ENCODE measurements at regions not wholly inside any gene's neighbourhood (a gene's known extent, or its start where the extent isn't known, plus 50 kb on each side); places are given as distances from the start of the nearest gene placed in this dataset.
"Not testable (repeated sequence)": the region's sequence is repeated elsewhere in the genome, so short reads cannot be mapped to it uniquely, and the experiment has no call there.

DNA sequence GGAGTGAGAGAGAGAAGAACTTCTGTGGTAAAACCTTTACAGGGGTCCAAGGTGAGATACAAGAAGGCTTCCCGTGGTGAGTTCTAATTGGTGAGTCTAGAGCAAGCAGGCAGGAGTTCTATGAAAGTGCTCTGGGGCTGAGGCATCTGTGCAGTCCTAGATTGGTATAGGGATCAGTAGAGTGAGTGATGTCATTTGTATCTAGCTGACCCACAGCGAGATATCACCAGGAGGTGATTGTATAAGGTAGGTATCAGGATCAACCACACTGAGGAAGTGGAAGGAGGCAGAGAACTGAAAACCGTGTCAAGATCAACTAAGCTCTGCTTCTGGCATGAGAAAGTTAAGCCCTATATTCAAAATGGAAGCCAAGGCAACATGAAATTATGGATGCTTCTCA, 1648.9 kb upstream of the TMEFF2 start:
- Histone ChIP-seq H3K4me3 (no peak overlapping the region), H3K27me3 (no peaks in the 10 kb centered on the region), H3K4me1 (no peaks in the 10 kb centered on the region), H3K9me3 (no peaks in the 10 kb centered on the region), H3K36me3 (no peaks in the 10 kb centered on the region), H3K27ac (no peak overlapping the region)
- no peak for DNase-seq
- intact Hi-C loops (cut with DNase I; ENCODE audit: low total_unique reads), result no loop called here
- no peak for TF ChIP-seq POLR2AphosphoS5 (IDR thresholded peaks at IDR 0.05)
- no peak for TF ChIP-seq EP300 (IDR thresholded peaks at IDR 0.05)
- no peak for TF ChIP-seq POLR2A (IDR thresholded peaks at IDR 0.05)
- TF ChIP-seq, protein P1, sequence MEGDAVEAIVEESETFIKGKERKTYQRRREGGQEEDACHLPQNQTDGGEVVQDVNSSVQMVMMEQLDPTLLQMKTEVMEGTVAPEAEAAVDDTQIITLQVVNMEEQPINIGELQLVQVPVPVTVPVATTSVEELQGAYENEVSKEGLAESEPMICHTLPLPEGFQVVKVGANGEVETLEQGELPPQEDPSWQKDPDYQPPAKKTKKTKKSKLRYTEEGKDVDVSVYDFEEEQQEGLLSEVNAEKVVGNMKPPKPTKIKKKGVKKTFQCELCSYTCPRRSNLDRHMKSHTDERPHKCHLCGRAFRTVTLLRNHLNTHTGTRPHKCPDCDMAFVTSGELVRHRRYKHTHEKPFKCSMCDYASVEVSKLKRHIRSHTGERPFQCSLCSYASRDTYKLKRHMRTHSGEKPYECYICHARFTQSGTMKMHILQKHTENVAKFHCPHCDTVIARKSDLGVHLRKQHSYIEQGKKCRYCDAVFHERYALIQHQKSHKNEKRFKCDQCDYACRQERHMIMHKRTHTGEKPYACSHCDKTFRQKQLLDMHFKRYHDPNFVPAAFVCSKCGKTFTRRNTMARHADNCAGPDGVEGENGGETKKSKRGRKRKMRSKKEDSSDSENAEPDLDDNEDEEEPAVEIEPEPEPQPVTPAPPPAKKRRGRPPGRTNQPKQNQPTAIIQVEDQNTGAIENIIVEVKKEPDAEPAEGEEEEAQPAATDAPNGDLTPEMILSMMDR (IDR thresholded peaks at IDR 0.05), result no peak
- WGBS, 5 donors, result 66 to 81% (median 75%) methylated on average over 3 of the region's 3 CpGs

DNA sequence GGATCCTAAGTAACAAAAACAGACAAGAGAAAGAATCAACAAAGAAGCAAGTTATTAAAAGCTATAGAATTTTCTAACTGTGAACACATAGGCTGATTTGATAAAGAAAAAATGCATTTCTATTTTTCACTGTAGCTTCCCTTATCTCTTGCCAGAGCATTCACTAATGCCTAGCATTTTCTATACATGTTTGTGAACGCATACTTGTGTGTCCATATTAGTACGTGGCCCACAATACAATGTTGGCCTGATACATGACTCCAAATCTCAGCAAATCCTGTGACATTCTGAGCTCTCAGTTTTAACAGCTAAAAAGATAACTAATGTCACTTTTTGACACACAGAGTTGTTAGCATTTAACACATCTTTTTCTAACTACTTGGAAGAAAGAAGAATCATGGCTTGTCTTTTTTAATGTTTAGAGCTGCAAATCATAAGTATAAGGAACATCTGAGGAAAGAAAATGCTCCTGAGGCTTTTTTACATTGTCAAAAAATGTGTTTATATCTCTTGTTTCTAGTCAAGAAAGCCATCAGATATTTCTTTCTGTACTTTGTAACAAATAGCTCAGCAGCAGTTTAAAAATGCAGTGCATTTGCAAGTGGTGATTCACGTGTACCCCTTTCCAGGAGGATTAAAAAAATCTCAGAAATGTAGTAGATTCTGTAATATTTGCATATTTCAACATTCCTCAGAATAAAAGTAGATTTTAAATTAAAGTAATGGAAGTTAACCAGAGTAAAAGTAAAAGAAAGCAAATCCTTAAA, 1646.8 kb upstream of the TMEFF2 start:
- TF ChIP-seq, protein P1 (IDR thresholded peaks at IDR 0.05), result no peak
- TF ChIP-seq POLR2A (IDR thresholded peaks at IDR 0.05) (no peak), POLR2AphosphoS5 (IDR thresholded peaks at IDR 0.05) (no peak), EP300 (IDR thresholded peaks at IDR 0.05) (no peak)
- Histone ChIP-seq H3K9me3 (peaks cover 0 to 3% (median under 1%) of the 10 kb centered on the region in 4 donors), H3K36me3 (no peaks in the 10 kb centered on the region), H3K4me1 (no peaks in the 10 kb centered on the region), H3K4me3 (no peak overlapping the region), H3K27ac (no peak overlapping the region), H3K27me3 (no peaks in the 10 kb centered on the region)
- intact Hi-C loops (cut with DNase I; ENCODE audit: low total_unique reads), result no loop called here
- WGBS, 5 donors, result 49 to 66% (median 58%) methylated on average over 3 of the region's 3 CpGs
- no peak for DNase-seq

DNA sequence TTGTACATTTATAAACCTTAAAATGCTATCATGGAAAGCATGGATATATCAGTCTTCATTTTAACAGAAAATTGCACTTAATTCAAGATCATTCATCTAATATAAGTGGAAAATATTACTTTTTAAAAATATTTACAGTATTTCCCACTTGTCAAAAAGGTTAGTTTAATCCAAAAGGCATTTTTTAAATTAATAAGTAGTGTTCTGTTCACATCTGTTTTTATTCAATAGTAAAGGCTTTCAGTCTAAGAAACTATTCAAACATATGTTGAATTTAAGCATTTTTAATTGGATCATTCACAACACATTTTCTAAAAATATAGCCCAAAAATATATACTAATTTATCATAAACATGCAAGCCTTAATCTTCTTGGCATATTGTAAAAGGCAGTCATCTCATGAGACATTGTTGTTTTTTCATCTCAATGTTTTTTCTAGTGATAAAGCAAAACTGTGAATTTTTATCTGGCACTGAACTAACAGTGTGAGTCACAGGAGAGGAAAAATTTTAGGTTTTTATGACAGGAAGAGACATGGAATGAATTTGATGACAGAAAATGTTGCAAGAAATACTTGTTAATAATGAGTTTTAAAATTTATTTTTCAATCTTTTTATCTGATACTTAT, 1642.5 kb upstream of the TMEFF2 start:
- Histone ChIP-seq H3K36me3 (no peaks in the 10 kb centered on the region), H3K27me3 (no peaks in the 10 kb centered on the region), H3K9me3 (peaks cover 0 to 9% (median 4%) of the 10 kb centered on the region in 4 donors), H3K4me1 (no peaks in the 10 kb centered on the region), H3K4me3 (no peak overlapping the region), H3K27ac (no peak overlapping the region)
- intact Hi-C loops (cut with DNase I; ENCODE audit: low total_unique reads), result no loop called here
- no peak for DNase-seq
- TF ChIP-seq, protein P1 (IDR thresholded peaks at IDR 0.05), result no peak
- TF ChIP-seq EP300 (IDR thresholded peaks at IDR 0.05) (no peak), POLR2AphosphoS5 (IDR thresholded peaks at IDR 0.05) (no peak), POLR2A (IDR thresholded peaks at IDR 0.05) (no peak)

DNA sequence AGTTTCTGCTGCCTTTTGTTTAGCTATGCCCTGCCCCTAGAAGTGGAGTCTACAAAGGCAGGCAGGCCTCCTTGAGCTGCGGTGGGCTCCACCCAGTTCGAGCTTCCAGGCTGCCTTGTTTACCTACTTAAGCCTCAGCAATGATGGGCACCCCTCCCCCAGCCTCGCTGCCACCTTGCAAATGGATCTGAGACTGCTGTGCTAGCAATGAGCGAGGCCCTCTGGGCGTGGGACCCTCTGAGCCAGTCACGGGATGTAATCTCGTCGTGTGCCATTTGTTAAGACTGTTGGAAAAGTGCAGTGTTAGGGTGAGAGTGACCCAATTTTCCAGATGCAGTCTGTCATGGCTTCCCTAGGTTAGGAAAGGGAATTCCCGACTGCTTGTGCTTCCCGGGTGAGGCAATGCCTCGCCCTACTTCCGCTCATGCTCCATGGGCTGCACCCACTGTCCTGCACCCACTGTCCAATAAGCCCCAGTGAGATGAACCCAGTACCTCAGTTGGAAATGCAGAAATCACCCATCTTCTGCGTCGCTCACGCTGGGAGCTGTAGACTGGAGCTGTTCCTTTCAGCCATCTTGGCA, 1641.8 kb upstream of the TMEFF2 start:
- H3K9me3 ChIP-seq; DNase-seq; intact Hi-C loops (cut with DNase I; ENCODE audit: low total_unique reads); H3K4me1 ChIP-seq; H3K27me3 ChIP-seq; H3K36me3 ChIP-seq; H3K4me3 ChIP-seq; H3K27ac ChIP-seq: not testable (repeated sequence)
- WGBS, 5 donors, result 79 to 85% (median 82%) methylated on average over 14 to 15 of the region's 15 CpGs

DNA sequence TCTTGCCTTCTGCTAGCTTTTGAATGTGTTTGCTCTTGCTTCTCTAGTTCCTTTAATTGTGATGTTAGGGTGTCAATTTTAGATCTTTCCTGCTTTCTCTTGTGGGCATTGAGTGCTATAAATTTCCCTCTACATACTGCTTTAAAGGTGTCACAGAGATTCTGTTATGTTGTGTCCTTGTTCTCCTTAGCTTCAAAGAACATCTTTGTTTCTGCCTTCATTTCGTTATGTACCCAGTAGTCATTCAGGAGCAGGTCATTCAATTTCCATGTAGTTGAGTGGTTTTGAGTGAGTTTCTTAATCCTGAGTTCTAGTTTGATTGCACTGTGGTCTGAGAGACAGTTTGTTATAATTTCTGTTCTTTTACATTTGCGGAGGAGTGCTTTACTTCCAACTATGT, 1639.2 kb upstream of the TMEFF2 start:
- H3K4me1 ChIP-seq; H3K9me3 ChIP-seq; H3K36me3 ChIP-seq; H3K27ac ChIP-seq; DNase-seq; H3K27me3 ChIP-seq; intact Hi-C loops (cut with DNase I; ENCODE audit: low total_unique reads); H3K4me3 ChIP-seq: not testable (repeated sequence)
- WGBS, 5 donors, result 25 to 58% (median 26%) methylated on average over 2 of the region's 2 CpGs

All from stomach (tissue), 8 donors.